GM23338 (cell line): ENCODE measurements at regions not wholly inside any gene's neighbourhood (a gene's known extent, or its start where the extent isn't known, plus 50 kb on each side); places are given as distances from the start of the nearest gene placed in this dataset.
A peak's percentile ranks its signal among the peaks of the same experiment; 100 is the strongest.

Experiments
- small RNA-seq: library from RNA; depleted of rRNA; stranded (forward); fragments of <200 nt; gene quantifications from one replicate; pipeline ENCODE3, GENCODE V24; 2014; ENCODE audit warnings: low replicate concordance

Small RNAs in the stretch of these regions (small RNA-seq; reads per million reads assigned to genes)
- gene RN7SL282P = 0.82 reads per million, percentile 54 among the genes with 10 or more reads in this experiment
